ENCODE measurements at regions not wholly inside any gene's neighbourhood (a gene's known extent, or its start where the extent isn't known, plus 50 kb on each side); places are given as distances from the start of the nearest gene placed in this dataset.
"Not testable (repeated sequence)": the region's sequence is repeated elsewhere in the genome, so short reads cannot be mapped to it uniquely, and the experiment has no call there.

- TF ChIP-seq EZH2 (IDR thresholded peaks at IDR 0.05; ENCODE audit: borderline replicate concordance) (no peak), CTCF (IDR thresholded peaks at IDR 0.05; ENCODE audit: poor library complexity) (no peak), EZH2phosphoT487 (IDR thresholded peaks at IDR 0.05; ENCODE audit: low read depth, severe bottlenecking, unreplicated experiment) (no peak)
- H3K79me2 ChIP-seq: no peaks in the 10 kb centered on the region
- no peaks in the 10 kb centered on the region for H3K27me3 ChIP-seq
Measured at GRCh38 chr4:131001371-131001770, 1905.4 kb downstream of the C4orf33 start.

GRCh38 chr4:131002132-131002531, 1906.2 kb downstream of the C4orf33 start:
- no peaks in the 10 kb centered on the region for H3K79me2 ChIP-seq
- H3K4me3 ChIP-seq: no peak overlapping the region
- H3K36me3 ChIP-seq (replicated peaks; ENCODE audit: insufficient read depth, low read depth): no peaks in the 10 kb centered on the region
- no peak overlapping the region for H3K27ac ChIP-seq
- no peak for DNase-seq (ENCODE audit: low spot score)
- H4K20me1 ChIP-seq (ENCODE audit: insufficient read depth, poor library complexity, severe bottlenecking): no peaks in the 10 kb centered on the region
- no peaks in the 10 kb centered on the region for H3K27me3 ChIP-seq
- no peaks in the 10 kb centered on the region for H3K9me3 ChIP-seq (ENCODE audit: low read depth)
- H2AFZ ChIP-seq: no peak overlapping the region
- WGBS (ENCODE audit: low lambda C conversion rate, missing lambda C conversion rate): 87% methylated on average over 1 of the region's 1 CpG
- TF ChIP-seq EZH2phosphoT487 (IDR thresholded peaks at IDR 0.05; ENCODE audit: low read depth, severe bottlenecking, unreplicated experiment): no peak
- no peak for TF ChIP-seq CTCF (IDR thresholded peaks at IDR 0.05; ENCODE audit: poor library complexity)
- no peak for TF ChIP-seq EZH2 (IDR thresholded peaks at IDR 0.05; ENCODE audit: borderline replicate concordance)
- no peak overlapping the region for H3K4me2 ChIP-seq
- H3K4me1 ChIP-seq (ENCODE audit: insufficient read depth): no peaks in the 10 kb centered on the region
- no peaks in the 10 kb centered on the region for H3K9me2 ChIP-seq (replicated peaks; ENCODE audit: insufficient read depth)

More at GRCh38 chr4:131001371-131001770, 1905.4 kb downstream of the C4orf33 start:
- no peak overlapping the region for H2AFZ ChIP-seq
- H3K4me2 ChIP-seq: no peak overlapping the region
- no peaks in the 10 kb centered on the region for H3K9me3 ChIP-seq (ENCODE audit: low read depth)
- no peak overlapping the region for H3K4me3 ChIP-seq
- no peak for DNase-seq (ENCODE audit: low spot score)
- H3K4me1 ChIP-seq (ENCODE audit: insufficient read depth): no peaks in the 10 kb centered on the region
- no peaks in the 10 kb centered on the region for H3K9me2 ChIP-seq (replicated peaks; ENCODE audit: insufficient read depth)
- H3K36me3 ChIP-seq (replicated peaks; ENCODE audit: insufficient read depth, low read depth): no peaks in the 10 kb centered on the region
- H3K27ac ChIP-seq: no peak overlapping the region
- no peaks in the 10 kb centered on the region for H4K20me1 ChIP-seq (ENCODE audit: insufficient read depth, poor library complexity, severe bottlenecking)

- TF ChIP-seq EZH2phosphoT487 (IDR thresholded peaks at IDR 0.05; ENCODE audit: low read depth, severe bottlenecking, unreplicated experiment) (no peak), EZH2 (IDR thresholded peaks at IDR 0.05; ENCODE audit: borderline replicate concordance) (no peak), CTCF (IDR thresholded peaks at IDR 0.05; ENCODE audit: poor library complexity) (no peak)
- DNase-seq (ENCODE audit: low spot score): no peak
- Histone ChIP-seq H2AFZ (no peak overlapping the region), H3K79me2 (no peaks in the 10 kb centered on the region), H3K9me2 (replicated peaks; ENCODE audit: insufficient read depth) (no peaks in the 10 kb centered on the region), H3K27me3 (no peaks in the 10 kb centered on the region), H3K9me3 (ENCODE audit: low read depth) (no peaks in the 10 kb centered on the region), H3K4me3 (no peak overlapping the region), H3K4me2 (no peak overlapping the region), H3K4me1 (ENCODE audit: insufficient read depth) (no peaks in the 10 kb centered on the region), H3K36me3 (replicated peaks; ENCODE audit: insufficient read depth, low read depth) (no peaks in the 10 kb centered on the region), H4K20me1 (ENCODE audit: insufficient read depth, poor library complexity, severe bottlenecking) (no peaks in the 10 kb centered on the region), H3K27ac (no peak overlapping the region)
- WGBS (ENCODE audit: low lambda C conversion rate, missing lambda C conversion rate): 90% methylated on average over 6 of the region's 6 CpGs
Measured at GRCh38 chr4:131006388-131006787, 1910.4 kb downstream of the C4orf33 start.

- H3K9me2 ChIP-seq (replicated peaks; ENCODE audit: insufficient read depth); H3K4me1 ChIP-seq (ENCODE audit: insufficient read depth); H3K36me3 ChIP-seq (replicated peaks; ENCODE audit: insufficient read depth, low read depth); H3K27ac ChIP-seq; H3K9me3 ChIP-seq (ENCODE audit: low read depth); H2AFZ ChIP-seq; H3K79me2 ChIP-seq; H3K4me2 ChIP-seq; DNase-seq (ENCODE audit: low spot score); H3K4me3 ChIP-seq; H4K20me1 ChIP-seq (ENCODE audit: insufficient read depth, poor library complexity, severe bottlenecking); H3K27me3 ChIP-seq: not testable (repeated sequence)
- WGBS (ENCODE audit: low lambda C conversion rate, missing lambda C conversion rate): 81% methylated on average over 4 of the region's 4 CpGs
Measured at GRCh38 chr4:131011961-131012360, 1916.0 kb downstream of the C4orf33 start.

Measured in hepatocyte (in vitro differentiated cells).